ENCODE measurements at regions not wholly inside any gene's neighbourhood (a gene's known extent, or its start where the extent isn't known, plus 50 kb on each side); places are given as distances from the start of the nearest gene placed in this dataset.

- DNase-seq = no peak
These were observed 291.7 kb upstream of the ROPN1 start for GRCh38 chr3:124283652-124284023.

DNA sequence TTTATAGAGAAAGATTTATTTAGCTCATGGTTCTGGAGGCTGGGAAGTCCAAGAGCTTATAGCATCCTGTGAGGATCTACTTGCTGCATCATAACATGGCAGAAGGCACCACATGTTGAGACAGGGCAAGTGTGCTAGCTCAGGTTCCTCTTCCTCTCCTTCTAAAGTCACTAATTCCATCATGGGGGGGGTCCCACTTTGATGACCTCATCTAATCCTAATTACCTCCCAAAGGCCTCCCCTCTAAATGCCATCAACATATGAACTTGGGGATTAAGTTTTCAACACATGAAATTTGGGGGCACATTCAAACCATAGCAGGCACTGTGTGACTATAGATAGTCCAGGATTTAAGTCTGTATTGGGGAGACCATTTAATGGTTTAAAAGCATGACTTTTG, 297.1 kb upstream of the ROPN1 start:
- no peak for DNase-seq

DNA sequence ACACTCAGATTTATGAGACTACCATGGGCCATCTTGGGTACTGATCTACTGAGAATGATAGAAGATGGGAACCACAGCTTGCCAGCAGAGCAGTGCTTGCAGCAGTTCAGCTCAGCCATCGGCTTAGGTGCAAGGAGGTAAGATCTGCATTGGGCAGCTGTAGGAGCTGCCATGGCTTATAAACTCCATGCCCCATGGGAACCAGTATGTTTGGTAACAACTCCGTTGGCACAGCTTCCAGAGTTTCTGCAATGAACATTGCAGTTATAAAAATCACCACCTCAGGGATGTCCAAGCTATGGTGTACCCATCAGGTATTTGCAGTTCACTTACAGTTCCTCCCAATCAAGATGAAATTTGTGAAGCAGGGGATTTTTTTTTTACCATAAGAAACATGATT, 299.1 kb upstream of the ROPN1 start:
- no peak for DNase-seq

DNA sequence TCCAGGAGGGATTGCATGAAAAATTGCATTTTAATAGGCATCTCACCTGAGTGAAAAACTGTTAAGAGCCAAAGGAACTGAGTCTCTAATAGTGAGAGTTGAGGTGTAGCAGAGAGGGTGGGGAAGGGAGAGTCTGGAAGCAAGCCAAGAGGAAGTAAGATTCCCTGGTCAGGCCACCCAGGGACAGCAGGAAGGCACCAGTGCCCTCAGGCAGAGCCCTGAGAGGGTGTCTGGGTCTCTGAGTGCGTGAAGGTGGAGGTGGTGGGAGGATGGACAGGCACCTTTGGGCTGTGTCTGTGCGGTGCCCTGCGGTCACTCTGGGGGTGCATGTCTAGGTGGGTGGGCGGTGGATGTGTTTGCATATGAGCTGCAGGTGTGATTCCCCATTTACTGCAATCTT, 300.4 kb upstream of the ROPN1 start:
- no peak for DNase-seq

DNA sequence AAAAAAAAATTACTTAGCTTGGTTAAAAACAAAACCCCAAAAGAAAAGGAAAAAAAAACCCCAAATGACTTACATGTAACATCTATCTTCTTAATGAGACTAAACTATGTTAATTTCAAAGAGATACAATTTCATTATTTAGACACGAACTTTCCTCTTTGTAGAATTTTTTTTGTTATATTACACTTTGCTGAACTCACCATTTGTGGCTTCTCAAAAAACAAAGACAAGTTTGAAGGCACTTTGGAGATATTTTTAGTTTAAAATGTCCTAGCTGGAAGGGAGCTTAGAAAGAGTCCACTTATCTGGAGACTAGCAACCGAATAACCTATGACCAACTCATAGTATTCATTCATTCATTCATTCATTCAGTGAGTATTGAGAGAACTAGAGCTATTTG, 301.7 kb upstream of the ROPN1 start:
- DNase-seq = no peak

- no peak for DNase-seq
These were observed 303.4 kb upstream of the ROPN1 start for GRCh38 chr3:124295362-124295761.

DNA sequence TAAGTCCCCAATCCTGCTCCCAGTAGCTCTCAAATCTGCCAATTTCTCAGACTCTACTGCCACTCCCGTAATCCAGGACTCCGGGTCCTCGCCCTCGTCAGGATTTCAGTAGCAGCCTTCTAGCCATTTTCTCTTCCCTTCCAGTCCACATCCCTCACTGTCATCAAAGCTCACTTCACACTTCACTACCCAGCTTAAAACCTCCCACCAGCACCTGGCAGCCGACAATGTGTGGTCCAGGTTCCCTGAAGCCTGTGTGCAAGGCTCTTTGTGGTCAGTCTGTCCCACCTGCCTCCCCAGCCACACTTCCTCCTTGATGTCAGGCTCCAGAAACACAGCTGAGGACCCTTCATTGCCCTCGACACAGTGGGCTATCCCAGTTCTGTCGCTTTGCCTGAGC, 304.5 kb upstream of the ROPN1 start:
- no peak for DNase-seq

- DNase-seq = no peak
These were observed 305.4 kb upstream of the ROPN1 start for GRCh38 chr3:124297062-124297980.

GRCh38 chr3:124298301-124298700, 306.4 kb upstream of the ROPN1 start:
- DNase-seq = no peak

- DNase-seq = no peak
These were observed 307.0 kb upstream of the ROPN1 start for GRCh38 chr3:124298951-124299350.

DNA sequence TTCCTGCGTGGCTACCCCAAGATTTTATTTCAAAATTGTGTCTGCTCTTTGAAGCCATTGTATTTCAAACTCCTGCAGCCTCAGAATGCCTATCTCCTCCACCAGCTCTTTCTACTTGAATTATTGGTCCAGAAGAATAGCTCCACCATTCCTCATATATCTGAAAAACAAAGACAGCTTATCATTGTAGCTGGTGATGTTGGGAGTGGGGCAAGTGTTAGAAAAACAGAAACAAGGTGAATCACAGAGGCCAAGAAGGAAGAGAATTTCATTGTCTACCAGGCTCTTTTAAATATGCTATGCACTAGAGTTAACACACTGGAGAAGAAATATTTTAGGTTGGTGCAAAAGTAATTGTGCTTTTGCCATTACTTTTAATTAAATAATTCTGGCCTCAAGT, 307.9 kb upstream of the ROPN1 start:
- no peak for DNase-seq

- DNase-seq = no peak
These were observed 308.5 kb upstream of the ROPN1 start for GRCh38 chr3:124300416-124300815.

- no peak for DNase-seq
These were observed 311.5 kb upstream of the ROPN1 start for GRCh38 chr3:124303305-124303910.

GRCh38 chr3:124306665-124307064, 314.7 kb upstream of the ROPN1 start:
- DNase-seq = no peak

DNA sequence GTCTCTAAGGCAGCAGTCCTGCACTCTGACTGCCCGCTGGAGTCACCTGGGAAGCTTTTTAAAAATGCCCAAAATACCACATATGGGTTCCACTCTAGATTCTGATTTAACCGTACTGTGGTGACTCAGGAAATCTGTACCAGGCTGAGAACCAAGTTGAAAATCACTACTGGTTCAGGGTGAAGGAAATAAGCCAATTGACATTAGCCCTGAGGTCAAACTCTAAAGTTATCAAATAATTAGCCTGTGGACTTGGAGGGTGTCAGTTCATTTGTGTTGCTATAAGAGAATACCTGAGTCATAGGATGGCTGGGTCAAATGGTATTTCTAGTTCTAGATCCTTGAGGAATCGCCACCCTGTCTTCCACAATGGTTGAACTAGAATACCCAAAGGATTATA, 321.7 kb upstream of the ROPN1 start:
- DNase-seq = no peak

GRCh38 chr3:124315215-124316033, 323.5 kb upstream of the ROPN1 start:
- no peak for DNase-seq

GRCh38 chr3:124316034-124316287, 324.0 kb upstream of the ROPN1 start:
- DNase-seq = no peak

- DNase-seq = no peak
These were observed 326.1 kb upstream of the ROPN1 start for GRCh38 chr3:124318014-124318413.

DNA sequence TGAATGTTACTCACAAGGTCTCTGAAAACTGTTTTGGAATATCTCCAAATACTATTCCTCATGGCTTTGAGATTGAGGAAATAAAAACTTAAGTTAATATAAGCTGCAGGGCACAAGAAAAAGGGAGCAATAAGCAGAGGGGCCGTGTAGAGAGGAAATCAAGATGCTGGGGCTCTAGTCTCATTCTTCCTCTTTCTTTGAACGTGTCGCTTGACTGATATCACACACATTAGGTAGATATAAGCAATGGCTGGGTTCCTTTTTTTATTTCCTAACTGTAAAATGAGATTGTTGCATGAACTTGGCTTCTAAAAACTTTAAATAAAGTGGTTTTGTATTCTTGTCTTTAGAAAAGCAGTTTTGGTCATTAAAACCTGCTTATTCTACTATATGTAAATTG, 326.7 kb upstream of the ROPN1 start:
- DNase-seq = no peak

GRCh38 chr3:124320976-124321375, 329.1 kb upstream of the ROPN1 start:
- no peak for DNase-seq

GRCh38 chr3:124322309-124322880, 330.5 kb upstream of the ROPN1 start:
- no peak for DNase-seq

DNA sequence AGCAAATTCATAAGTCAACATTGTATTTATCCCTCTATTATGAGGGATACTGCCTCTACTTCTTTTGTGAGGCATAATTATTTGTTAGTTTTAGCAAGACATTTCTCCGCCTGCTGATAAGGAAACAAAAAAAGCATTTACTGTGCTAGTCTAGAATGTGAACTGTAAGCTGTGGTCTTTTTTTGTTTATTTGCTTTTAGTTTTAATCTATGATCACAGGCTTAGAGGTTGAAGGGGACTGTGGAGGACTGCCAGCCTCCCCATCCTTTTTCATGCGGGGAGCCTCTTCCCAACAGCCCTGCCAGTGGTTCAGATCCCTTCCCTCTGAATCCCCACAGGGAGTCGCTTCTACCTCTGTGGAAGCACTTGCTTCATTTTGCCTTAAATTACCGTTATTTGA, 331.0 kb upstream of the ROPN1 start:
- DNase-seq = no peak

GRCh38 chr3:124325248-124325647, 333.3 kb upstream of the ROPN1 start:
- DNase-seq = no peak

DNA sequence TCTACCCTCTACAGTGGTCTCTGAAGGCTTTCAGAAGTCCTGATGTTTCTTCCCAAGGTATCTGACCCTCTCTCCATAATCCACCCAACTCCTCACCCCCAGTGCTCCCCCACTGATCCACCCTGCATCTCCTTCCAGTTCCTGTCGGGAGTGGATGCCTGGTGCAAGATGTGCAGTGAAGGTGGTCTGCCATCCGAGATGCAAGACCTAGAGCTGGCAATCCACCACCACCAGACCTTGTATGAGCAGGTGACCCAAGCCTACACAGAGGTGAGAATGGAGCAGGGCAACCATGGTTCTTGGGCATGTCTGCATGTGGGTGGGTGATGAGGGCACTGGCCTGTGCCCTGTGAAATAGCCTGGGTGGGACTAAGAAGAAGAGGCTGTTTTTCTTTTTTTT, 337.8 kb upstream of the ROPN1 start:
- no peak for DNase-seq
